ENCODE measurements at regions not wholly inside any gene's neighbourhood (a gene's known extent, or its start where the extent isn't known, plus 50 kb on each side); places are given as distances from the start of the nearest gene placed in this dataset.

- no peak for DNase-seq (ENCODE audit: extremely low read depth, low read depth)
- TF ChIP-seq CTCF (IDR thresholded peaks at IDR 0.05; ENCODE audit: low read depth, low read length, missing control alignments): no peak
- no peak overlapping the region for H3K4me3 ChIP-seq (replicated peaks; ENCODE audit: low read depth, low read length)
Measured at GRCh38 chr13:106858903-106859532, 291.1 kb upstream of the ARGLU1 start.

GRCh38 chr13:106852436-106852835, 284.5 kb upstream of the ARGLU1 start:
- DNase-seq (ENCODE audit: extremely low read depth, low read depth): no peak
- no peak for TF ChIP-seq CTCF (IDR thresholded peaks at IDR 0.05; ENCODE audit: low read depth, low read length, missing control alignments)
- no peak overlapping the region for H3K4me3 ChIP-seq (replicated peaks; ENCODE audit: low read depth, low read length)

GRCh38 chr13:106850973-106851650, 283.2 kb upstream of the ARGLU1 start:
- TF ChIP-seq CTCF (IDR thresholded peaks at IDR 0.05; ENCODE audit: low read depth, low read length, missing control alignments): no peak
- DNase-seq (ENCODE audit: extremely low read depth, low read depth): no peak
- H3K4me3 ChIP-seq (replicated peaks; ENCODE audit: low read depth, low read length): no peak overlapping the region

GRCh38 chr13:106846571-106847448, 278.9 kb upstream of the ARGLU1 start:
- no peak for DNase-seq (ENCODE audit: extremely low read depth, low read depth)
- TF ChIP-seq CTCF (IDR thresholded peaks at IDR 0.05; ENCODE audit: low read depth, low read length, missing control alignments): no peak
- H3K4me3 ChIP-seq (replicated peaks; ENCODE audit: low read depth, low read length): no peak overlapping the region

GRCh38 chr13:106836186-106836802, 268.4 kb upstream of the ARGLU1 start:
- no peak for DNase-seq (ENCODE audit: extremely low read depth, low read depth)
- H3K4me3 ChIP-seq (replicated peaks; ENCODE audit: low read depth, low read length): no peak overlapping the region
- TF ChIP-seq CTCF (IDR thresholded peaks at IDR 0.05; ENCODE audit: low read depth, low read length, missing control alignments): no peak

GRCh38 chr13:106835477-106835876, 267.5 kb upstream of the ARGLU1 start:
- no peak for DNase-seq (ENCODE audit: extremely low read depth, low read depth)
- TF ChIP-seq CTCF (IDR thresholded peaks at IDR 0.05; ENCODE audit: low read depth, low read length, missing control alignments): no peak
- H3K4me3 ChIP-seq (replicated peaks; ENCODE audit: low read depth, low read length): no peak overlapping the region
